Ovary (tissue), 3 donors: ENCODE measurements at regions not wholly inside any gene's neighbourhood (a gene's known extent, or its start where the extent isn't known, plus 50 kb on each side); places are given as distances from the start of the nearest gene placed in this dataset.

ENCODE experiments used
- POLR2A ChIP-seq: fragments of 450-650 bp; IDR thresholded peaks from one replicate; pipeline ENCODE4 v1.6.1; 2017; ENCODE audit warnings: antibody characterized with exemption, mild to moderate bottlenecking, moderate library complexity
- TF ChIP-seq, protein P1 (sequence below), 3 donors: fragments of 450-650 bp in 2 of 3; fragments of 200-600 bp in 1 of 3; IDR thresholded peaks; one replicate each; pipeline versions ENCODE4 v1.5.1 to v1.8.0; 2016 to 2022; ENCODE audit warnings: antibody characterized with exemption in 3 of 3, mild to moderate bottlenecking in 1 of 3
- donor health status: DM: no; HTN: no; CAD: no.

DNA sequence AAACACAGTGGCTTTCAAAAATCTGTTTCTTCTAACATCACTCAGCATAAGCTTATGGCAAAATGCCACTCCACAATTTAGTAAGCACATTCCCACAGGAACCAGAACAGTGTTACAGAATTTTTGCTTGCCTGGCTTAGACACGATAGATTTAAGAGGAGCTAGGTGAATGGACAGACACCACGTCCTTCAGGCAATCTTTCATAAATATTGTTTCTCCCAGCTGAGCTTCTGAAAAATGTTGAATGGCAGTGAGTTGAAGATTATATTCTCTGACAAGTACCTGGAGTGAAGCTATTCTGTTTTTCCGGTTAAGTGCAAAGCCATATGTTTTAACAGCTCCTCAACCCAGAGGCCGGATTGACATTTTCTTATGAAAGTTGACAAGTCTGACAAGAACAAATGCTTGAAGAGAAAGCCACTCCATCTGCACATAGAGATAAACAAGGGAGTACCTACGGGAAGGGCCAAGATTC lies 102.0 kb downstream of the FSCB start:
- TF ChIP-seq, protein P1, sequence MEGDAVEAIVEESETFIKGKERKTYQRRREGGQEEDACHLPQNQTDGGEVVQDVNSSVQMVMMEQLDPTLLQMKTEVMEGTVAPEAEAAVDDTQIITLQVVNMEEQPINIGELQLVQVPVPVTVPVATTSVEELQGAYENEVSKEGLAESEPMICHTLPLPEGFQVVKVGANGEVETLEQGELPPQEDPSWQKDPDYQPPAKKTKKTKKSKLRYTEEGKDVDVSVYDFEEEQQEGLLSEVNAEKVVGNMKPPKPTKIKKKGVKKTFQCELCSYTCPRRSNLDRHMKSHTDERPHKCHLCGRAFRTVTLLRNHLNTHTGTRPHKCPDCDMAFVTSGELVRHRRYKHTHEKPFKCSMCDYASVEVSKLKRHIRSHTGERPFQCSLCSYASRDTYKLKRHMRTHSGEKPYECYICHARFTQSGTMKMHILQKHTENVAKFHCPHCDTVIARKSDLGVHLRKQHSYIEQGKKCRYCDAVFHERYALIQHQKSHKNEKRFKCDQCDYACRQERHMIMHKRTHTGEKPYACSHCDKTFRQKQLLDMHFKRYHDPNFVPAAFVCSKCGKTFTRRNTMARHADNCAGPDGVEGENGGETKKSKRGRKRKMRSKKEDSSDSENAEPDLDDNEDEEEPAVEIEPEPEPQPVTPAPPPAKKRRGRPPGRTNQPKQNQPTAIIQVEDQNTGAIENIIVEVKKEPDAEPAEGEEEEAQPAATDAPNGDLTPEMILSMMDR (IDR thresholded peaks at IDR 0.05): no peak
- no peak for TF ChIP-seq POLR2A
